CD4-positive, alpha-beta T cell treated with Interferon gamma for 1 hour (primary cell): ENCODE measurements at regions not wholly inside any gene's neighbourhood (a gene's known extent, or its start where the extent isn't known, plus 50 kb on each side); places are given as distances from the start of the nearest gene placed in this dataset.
"Not testable (repeated sequence)": the region's sequence is repeated elsewhere in the genome, so short reads cannot be mapped to it uniquely, and the experiment has no call there.

ENCODE experiments used
- DNase-seq: peaks from one replicate; pipeline ENCODE4 v3.0.0-alpha.2; 2020

DNA sequence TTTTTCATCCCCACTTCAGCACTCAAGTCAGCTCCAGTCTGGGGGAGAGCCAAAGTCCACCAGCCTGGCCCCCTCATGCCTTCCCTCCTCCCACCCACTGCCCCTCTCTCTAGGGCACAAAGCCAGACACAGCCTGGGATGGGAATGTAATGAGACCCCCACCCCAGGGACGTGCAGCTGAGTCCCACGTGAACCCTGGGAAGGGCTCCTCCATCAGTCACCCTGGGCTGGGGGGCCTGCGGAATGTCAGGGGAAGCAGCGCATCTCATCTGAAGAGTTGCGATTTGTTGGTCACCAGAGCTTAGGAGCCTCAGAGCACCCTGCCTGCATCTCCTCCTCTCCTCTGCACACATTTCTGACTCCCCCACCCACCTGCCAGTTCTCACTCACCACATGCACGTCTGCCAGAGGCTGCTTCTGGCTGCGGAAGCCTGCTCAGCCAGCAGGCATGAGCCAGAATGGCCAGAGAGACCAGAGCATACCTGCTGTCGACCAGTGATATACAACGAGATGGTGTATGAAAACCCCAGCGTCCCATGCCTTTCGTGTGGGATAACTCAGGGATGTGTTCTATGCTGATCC lies 167.1 kb upstream of the TOP1 start:
- no peak for DNase-seq

DNA sequence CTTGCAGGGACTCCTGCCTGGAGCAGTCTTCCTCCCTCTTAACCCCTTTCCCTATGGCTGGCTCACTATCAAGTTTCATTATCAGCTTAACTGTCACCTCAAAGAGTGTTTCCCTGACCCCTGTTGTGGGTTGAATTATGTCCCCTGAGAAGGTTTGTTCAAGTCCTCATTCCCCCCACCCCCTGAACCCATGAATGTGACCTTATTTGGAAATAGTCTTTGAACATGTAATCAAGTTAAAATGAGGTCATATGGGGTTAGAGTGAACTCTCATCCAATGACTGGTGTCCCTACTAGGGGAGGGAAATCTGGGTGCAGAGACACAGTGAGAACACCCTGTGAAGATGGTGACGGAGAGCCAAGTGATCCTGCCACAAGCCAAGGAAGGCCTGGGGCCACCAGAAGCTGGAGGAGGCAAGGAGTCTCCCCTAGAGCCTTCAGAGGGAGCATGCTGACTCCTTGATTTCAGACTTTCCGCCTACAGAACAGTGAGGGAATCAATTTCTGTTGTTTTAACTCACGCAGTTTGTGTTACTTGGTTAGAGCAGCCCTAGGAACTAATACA lies 165.2 kb upstream of the TOP1 start:
- DNase-seq: no peak

DNA sequence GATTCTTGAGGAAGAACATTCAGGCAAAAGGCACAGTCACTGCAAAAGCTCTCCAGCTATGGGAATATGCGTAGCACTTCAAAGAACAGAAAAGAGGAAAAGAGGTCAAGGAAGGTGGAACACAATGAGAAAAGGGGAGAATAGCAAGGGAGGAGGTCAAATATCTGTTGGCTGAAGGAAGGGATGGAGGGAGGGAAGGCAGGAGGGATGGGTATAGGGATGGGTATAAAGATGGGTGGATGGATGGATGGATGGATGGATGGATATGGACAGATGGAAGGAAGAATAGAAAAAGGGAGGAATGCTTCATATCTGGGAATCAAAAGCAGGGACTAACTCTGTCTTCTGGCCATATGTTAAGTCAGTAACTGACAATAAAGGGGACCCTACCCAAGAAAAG lies 164.2 kb upstream of the TOP1 start:
- DNase-seq: no peak

DNA sequence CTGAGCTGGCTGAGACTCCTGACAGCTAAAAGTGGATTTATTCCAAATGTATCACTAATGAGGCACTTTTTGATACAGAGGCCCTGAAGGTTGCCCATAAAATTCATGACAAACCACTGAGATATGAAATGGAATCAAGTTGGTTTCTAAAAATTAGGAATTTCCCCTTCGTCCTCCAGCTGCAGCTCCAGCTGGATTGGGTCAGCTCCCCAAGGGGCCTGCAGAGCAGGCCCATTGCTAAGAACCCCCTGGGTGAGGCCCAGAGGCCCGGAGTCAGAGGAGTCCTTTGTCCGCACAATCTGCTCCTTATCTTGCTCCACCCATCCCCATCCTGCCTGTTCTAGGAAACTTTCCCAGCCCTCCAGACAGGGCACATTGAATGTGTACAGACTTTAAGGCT lies 163.5 kb upstream of the TOP1 start:
- no peak for DNase-seq

DNA sequence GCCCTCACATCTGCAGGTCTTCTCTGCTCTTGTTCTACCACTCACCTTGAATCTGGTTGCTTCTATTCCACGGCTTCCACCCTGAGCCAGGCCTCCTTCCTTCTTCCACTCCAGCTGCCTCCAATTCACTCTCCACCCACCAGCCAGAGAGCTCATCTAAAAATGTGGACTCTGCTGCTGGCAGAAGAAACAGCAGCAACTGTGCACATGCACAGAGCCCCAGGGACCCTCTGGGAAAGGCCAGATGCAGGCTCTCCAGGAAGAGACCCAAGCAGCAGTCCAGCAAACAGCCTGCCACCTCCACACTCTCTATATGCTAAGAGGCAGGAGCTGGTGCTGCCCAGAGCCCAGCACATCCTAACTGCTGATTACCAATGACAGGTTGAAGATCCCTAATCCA lies 162.6 kb upstream of the TOP1 start:
- no peak for DNase-seq

GRCh38 chr20:40868551-40869217 lies 159.9 kb upstream of the TOP1 start:
- no peak for DNase-seq

DNA sequence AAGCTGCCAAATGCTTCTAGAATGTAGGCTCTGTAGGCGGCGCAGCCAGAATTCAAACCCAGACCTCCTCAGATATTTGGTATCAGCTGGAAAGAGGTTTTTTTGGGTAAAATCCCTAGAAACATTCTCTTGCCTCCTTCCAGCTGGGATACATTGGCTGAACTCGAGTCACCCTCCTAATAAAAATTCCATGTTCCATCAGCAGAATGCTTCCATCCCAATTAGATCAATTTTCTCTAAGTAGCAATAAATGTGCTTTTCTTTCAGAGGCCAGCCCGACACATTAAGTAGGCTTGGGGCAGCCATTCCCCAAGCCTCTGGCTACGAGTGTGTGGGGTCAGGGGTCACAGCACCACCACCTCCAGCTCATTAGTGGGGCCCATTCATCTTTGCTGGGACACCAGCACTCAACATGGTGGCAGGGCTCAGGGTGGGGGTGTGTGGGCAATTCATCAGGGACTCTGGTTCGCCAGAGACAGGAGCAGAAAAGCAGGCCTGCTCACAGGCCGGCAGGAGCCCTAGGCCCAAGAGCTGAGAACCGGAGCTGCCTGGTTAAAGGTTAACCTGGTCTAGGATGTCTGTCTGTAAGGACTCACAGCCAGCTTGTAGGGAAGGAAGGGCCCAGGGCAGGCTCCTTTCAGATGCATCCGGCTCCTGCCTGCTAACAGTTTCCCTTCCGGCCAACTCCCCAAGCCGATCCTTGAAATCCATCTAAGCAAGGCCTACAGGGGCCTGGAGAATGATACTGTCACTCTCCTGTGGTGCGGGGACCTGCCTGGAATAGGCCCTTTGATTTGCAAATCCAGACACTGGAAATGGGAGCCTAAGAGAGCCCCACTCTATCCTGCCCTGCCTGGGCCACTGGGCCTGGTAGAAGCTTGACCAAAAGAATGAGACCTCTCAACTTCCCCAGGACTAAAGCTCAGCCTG lies 159.1 kb upstream of the TOP1 start:
- no peak for DNase-seq

- no peak for DNase-seq
Observed at GRCh38 chr20:40875116-40876085, 153.2 kb upstream of the TOP1 start.

DNA sequence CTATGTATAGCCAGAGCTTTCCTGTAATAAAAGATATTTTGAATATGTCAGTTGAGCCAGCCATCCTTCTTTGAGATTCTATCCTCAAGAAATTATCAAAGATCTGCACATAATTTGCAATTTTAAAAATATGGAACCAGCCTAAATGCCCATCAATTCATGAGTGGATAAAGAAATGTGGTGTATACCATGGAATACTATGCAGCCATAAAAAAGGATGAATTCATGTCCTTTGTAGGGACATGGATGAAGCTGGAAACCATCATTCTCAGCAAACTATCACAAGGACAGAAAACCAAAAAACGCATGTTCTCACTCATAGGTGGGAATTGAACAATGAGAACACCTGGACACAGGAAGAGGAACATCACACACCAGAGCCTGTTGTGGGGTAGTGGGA lies 150.5 kb upstream of the TOP1 start:
- not testable (repeated sequence) for DNase-seq

DNA sequence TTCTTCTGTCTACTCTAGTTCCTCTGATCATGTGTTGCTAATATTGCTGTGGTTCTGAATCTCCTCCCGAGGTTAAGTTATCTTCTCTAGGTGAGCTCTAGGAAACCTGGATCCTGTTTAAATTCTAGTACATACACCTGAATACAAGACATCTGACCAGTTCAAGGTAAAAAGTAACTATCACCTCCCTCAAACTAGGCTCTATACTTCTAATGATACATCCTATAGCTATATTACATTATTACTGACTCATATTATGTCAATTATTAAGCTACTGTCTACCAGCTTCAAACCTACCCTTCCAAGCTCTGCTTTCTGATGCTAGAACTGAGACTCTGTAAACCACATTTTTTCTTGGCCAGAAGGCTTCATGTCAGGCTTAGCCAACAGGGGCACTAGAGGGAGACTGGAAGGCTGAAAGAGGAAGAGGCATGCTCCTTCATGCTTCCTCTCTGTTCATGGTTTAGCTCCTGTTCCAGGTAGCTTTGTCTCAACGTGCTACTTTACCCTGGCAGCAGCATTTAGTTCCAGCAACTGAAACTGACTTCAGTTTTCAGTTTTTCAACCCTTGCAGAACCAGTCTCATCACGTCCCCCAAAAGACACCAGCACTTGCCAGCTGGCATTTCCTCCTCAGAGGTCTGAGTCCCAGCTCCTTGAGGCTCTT lies 148.4 kb upstream of the TOP1 start:
- no peak for DNase-seq

GRCh38 chr20:40880729-40881109 lies 147.9 kb upstream of the TOP1 start:
- DNase-seq: no peak

DNA sequence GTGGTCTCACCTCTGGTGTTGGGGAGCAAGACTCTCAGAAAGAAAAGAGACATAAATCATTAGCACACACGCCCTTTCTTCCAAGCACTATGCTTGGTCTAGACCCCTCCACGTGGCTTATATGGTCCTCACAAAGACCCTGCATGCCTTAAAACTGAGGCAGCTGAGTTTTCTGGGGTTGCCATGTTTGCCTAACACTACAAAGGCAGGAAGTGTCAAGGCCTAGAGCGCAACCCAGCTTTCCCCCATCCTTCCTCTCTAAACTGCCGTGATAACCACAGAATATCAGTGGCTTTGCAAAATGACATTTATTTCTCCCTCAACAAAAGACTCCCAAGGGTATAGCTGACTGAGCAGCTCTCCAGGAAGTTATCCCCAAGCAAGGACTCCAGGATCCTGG lies 146.5 kb upstream of the TOP1 start:
- DNase-seq: no peak

DNA sequence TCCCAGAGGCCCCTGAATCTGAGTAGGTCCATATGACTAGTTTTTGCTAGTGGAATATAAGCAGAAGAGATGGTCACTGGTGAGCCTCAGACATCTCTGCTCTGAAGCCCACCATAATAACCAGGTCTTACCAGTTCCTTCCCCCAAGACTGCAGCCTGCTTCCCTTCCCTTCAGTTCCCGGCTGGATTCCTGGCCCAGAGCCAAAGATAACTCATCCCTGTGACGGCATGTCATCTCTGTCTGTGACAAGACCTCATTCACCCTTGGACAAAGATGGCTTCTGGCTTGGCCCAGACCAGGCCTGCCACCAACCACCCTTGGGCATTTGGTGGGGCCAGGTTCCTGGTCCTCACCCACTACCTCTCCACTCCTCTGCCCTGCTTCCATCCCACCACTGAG lies 145.5 kb upstream of the TOP1 start:
- DNase-seq: no peak

GRCh38 chr20:40887105-40887504 lies 141.5 kb upstream of the TOP1 start:
- DNase-seq: no peak

DNA sequence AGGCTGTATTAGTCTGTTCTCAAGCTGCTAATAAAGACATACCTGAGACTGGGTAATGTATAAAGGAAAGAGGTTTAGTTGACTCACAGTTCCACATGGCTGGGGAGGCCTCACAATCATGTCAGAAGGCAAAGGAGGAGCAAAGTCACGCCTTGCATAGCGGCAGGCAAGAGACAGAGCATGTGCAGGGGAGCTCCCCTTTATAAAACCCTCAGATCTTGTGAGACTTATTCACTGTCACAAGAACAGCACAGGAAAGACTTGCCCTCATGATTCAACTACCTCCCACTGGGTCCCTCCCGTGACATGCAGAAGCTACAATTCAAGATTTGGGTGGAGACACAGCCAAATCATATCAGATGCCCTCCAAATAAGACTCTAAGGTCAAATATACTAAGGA lies 139.4 kb upstream of the TOP1 start:
- DNase-seq: not testable (repeated sequence)

GRCh38 chr20:40890181-40890580 lies 138.4 kb upstream of the TOP1 start:
- DNase-seq: no peak

- DNase-seq: no peak
Observed at GRCh38 chr20:40890635-40891034, 138.0 kb upstream of the TOP1 start.

DNA sequence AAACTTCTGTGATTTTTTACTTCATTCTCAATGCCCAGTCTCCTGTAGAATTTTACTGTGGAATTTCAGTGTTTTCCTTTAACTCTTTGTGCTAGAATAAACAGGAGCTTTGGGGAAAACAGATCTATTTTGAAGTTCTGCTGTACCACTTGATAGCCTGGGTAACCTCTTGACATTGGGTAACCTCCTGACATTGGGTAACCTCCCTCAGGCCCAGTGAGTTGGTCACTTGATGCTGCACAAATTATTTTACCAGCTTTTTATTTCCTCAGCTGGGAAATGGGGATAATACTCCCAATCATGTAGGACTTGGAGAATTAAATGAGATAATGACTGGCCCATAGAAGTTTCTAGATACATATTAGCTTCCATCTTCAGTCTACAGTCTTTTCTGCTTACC lies 137.3 kb upstream of the TOP1 start:
- no peak for DNase-seq

DNA sequence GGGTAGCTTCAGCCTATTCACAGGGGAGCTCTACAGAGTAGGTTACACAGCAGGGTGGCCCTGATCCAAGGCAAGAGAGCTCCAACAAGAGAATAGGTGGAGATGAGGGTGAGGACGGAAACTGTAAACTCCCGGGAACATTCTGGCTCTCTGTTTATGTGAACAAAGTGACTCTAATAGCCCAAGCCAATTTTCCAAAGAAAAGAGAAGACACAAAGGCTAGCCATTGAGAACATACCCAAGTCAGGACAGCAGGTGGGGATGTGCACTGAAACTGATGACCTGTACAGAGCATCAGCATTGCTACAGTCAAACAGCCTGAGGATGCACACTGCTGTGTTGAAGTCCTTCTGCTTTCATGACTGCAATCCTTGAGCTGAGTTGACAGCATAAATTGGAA lies 136.0 kb upstream of the TOP1 start:
- no peak for DNase-seq

DNA sequence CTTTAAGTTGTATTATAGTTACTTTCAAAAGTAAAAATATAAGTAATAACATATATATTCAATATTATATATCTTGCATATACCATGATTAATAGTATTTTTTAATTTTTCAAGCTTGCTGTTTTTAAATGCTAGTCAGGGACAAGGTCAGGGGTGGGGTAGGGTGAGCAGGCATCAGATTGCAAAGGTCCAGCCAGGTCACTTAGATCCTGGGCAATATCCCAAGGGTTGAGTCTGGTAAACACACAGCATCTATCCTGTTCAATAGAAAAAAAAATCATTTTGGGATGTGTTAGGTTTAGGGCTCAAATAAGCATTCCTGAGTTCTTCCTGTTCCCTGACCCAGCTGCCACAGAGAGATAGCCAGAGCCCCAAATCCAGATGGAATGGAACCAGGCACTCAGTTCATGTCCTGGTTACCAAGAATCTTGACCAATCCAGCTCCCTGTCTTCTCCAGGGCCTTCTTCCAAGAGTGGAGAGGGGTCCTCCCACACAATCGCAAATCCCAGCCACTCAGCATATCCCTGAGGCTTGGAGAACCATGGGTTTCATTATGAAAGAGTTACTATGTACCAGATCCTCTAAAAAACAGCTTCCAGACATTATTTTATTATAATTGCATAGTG lies 134.9 kb upstream of the TOP1 start:
- no peak for DNase-seq

GRCh38 chr20:40894237-40894630 lies 134.4 kb upstream of the TOP1 start:
- no peak for DNase-seq

- no peak for DNase-seq
Observed at GRCh38 chr20:40895182-40895581, 133.4 kb upstream of the TOP1 start.
